ENCODE measurements at regions not wholly inside any gene's neighbourhood (a gene's known extent, or its start where the extent isn't known, plus 50 kb on each side); places are given as distances from the start of the nearest gene placed in this dataset.

GRCh38 chr7:79619216-79619615 is 165.7 kb upstream of the MAGI2 start:
- no peak for TF ChIP-seq CTCF (IDR thresholded peaks at IDR 0.05; ENCODE audit: low read depth, low read length, missing control alignments)
- no peak overlapping the region for H3K4me3 ChIP-seq (replicated peaks; ENCODE audit: low read depth, low read length)
- no peak for DNase-seq (ENCODE audit: extremely low read depth, low read depth)

- H3K4me3 ChIP-seq (replicated peaks; ENCODE audit: low read depth, low read length) = no peak overlapping the region
- no peak for TF ChIP-seq CTCF (IDR thresholded peaks at IDR 0.05; ENCODE audit: low read depth, low read length, missing control alignments)
- no peak for DNase-seq (ENCODE audit: extremely low read depth, low read depth)
These were observed 162.6 kb upstream of the MAGI2 start for GRCh38 chr7:79615871-79616640.

- H3K4me3 ChIP-seq (replicated peaks; ENCODE audit: low read depth, low read length) = no peak overlapping the region
- no peak for TF ChIP-seq CTCF (IDR thresholded peaks at IDR 0.05; ENCODE audit: low read depth, low read length, missing control alignments)
These were observed 162.0 kb upstream of the MAGI2 start for GRCh38 chr7:79615466-79615865.

GRCh38 chr7:79612903-79613302 is 159.4 kb upstream of the MAGI2 start:
- H3K4me3 ChIP-seq (replicated peaks; ENCODE audit: low read depth, low read length) = no peak overlapping the region
- DNase-seq (ENCODE audit: extremely low read depth, low read depth) = no peak
- TF ChIP-seq CTCF (IDR thresholded peaks at IDR 0.05; ENCODE audit: low read depth, low read length, missing control alignments) = no peak

More at GRCh38 chr7:79615466-79615865, 162.0 kb upstream of the MAGI2 start:
- no peak for DNase-seq (ENCODE audit: extremely low read depth, low read depth)

- no peak for DNase-seq (ENCODE audit: extremely low read depth, low read depth)
- no peak overlapping the region for H3K4me3 ChIP-seq (replicated peaks; ENCODE audit: low read depth, low read length)
- TF ChIP-seq CTCF (IDR thresholded peaks at IDR 0.05; ENCODE audit: low read depth, low read length, missing control alignments) = no peak
These were observed 158.6 kb upstream of the MAGI2 start for GRCh38 chr7:79612022-79612421.

- DNase-seq (ENCODE audit: extremely low read depth, low read depth) = no peak
- no peak for TF ChIP-seq CTCF (IDR thresholded peaks at IDR 0.05; ENCODE audit: low read depth, low read length, missing control alignments)
- H3K4me3 ChIP-seq (replicated peaks; ENCODE audit: low read depth, low read length) = no peak overlapping the region
These were observed 157.4 kb upstream of the MAGI2 start for GRCh38 chr7:79610748-79611304.
